ENCODE measurements at regions not wholly inside any gene's neighbourhood (a gene's known extent, or its start where the extent isn't known, plus 50 kb on each side); places are given as distances from the start of the nearest gene placed in this dataset.

DNA sequence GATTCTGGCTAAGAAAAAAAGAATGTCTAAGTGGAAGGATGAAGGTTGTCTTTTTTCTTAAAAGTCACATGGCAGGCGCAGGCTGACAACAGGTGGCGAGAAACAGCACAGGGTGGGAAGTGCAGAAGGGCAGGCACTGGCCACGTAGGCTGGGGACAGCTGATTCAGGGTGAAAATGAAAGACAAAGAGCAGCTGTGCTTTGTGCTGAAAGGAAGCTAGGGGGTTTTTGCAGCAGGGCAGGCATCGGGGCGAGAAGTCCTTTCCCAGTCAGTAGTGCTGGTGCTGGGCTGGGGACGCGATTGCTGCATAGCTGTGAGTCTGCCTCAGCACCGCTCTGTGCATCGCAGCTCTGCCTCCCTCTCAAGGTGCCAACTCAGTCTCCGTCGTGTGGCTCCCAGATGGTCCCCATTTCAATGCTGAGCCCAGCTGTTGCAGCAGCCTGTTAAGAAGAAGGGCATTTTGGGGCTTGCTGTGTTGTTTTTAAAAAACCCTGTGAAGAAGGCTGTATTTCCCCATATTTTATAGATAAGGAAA, 183.1 kb upstream of the CCL2 start:
- TF ChIP-seq, protein P1, sequence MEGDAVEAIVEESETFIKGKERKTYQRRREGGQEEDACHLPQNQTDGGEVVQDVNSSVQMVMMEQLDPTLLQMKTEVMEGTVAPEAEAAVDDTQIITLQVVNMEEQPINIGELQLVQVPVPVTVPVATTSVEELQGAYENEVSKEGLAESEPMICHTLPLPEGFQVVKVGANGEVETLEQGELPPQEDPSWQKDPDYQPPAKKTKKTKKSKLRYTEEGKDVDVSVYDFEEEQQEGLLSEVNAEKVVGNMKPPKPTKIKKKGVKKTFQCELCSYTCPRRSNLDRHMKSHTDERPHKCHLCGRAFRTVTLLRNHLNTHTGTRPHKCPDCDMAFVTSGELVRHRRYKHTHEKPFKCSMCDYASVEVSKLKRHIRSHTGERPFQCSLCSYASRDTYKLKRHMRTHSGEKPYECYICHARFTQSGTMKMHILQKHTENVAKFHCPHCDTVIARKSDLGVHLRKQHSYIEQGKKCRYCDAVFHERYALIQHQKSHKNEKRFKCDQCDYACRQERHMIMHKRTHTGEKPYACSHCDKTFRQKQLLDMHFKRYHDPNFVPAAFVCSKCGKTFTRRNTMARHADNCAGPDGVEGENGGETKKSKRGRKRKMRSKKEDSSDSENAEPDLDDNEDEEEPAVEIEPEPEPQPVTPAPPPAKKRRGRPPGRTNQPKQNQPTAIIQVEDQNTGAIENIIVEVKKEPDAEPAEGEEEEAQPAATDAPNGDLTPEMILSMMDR (conservative IDR thresholded peaks at IDR 0.05 in 1 of 2, IDR thresholded peaks at IDR 0.05 in 1 of 2; ENCODE audit: low read depth in 1 of 2, low read length in 2 of 2): no peak
- no peak for TF ChIP-seq EZH2 (IDR thresholded peaks at IDR 0.05; ENCODE audit: low read length, missing control alignments)

Data from fibroblast of lung (primary cell).